ENCODE measurements at regions not wholly inside any gene's neighbourhood (a gene's known extent, or its start where the extent isn't known, plus 50 kb on each side); places are given as distances from the start of the nearest gene placed in this dataset.
A peak's percentile ranks its signal among the peaks of the same experiment; 100 is the strongest.

GRCh38 chr15:69648212-69648611 lies 195.6 kb downstream of the RPLP1 start:
- no peak for FAIRE-seq
- TF ChIP-seq CTCF (IDR thresholded peaks at IDR 0.05; ENCODE audit: insufficient read depth, missing control alignments): no peak
- DNase-seq (ENCODE audit: insufficient read length, low spot score): no peak

GRCh38 chr15:69648775-69649735 lies 196.4 kb downstream of the RPLP1 start:
- no peak for TF ChIP-seq CTCF (IDR thresholded peaks at IDR 0.05; ENCODE audit: insufficient read depth, missing control alignments)
- no peak for FAIRE-seq
- DNase-seq (ENCODE audit: insufficient read length, low spot score): no peak

- DNase-seq (ENCODE audit: insufficient read length, low spot score) (no peak), FAIRE-seq (no peak)
- TF ChIP-seq CTCF (IDR thresholded peaks at IDR 0.05; ENCODE audit: insufficient read depth, missing control alignments): no peak
These were observed 199.7 kb downstream of the RPLP1 start for GRCh38 chr15:69652293-69652692.

GRCh38 chr15:69652751-69653305 lies 200.2 kb downstream of the RPLP1 start:
- TF ChIP-seq CTCF (IDR thresholded peaks at IDR 0.05; ENCODE audit: insufficient read depth, missing control alignments): peak; percentile 2
- DNase-seq (ENCODE audit: insufficient read length, low spot score) (no peak), FAIRE-seq (no peak)

GRCh38 chr15:69653306-69653705 lies 200.7 kb downstream of the RPLP1 start:
- TF ChIP-seq CTCF (IDR thresholded peaks at IDR 0.05; ENCODE audit: insufficient read depth, missing control alignments): no peak
- FAIRE-seq: no peak
- DNase-seq (ENCODE audit: insufficient read length, low spot score): no peak

GRCh38 chr15:69653846-69654245 lies 201.2 kb downstream of the RPLP1 start:
- DNase-seq (ENCODE audit: insufficient read length, low spot score) (no peak), FAIRE-seq (no peak)
- no peak for TF ChIP-seq CTCF (IDR thresholded peaks at IDR 0.05; ENCODE audit: insufficient read depth, missing control alignments)

Measured in D721Med (cell line).